SJCRH30 (cell line): ENCODE measurements at regions not wholly inside any gene's neighbourhood (a gene's known extent, or its start where the extent isn't known, plus 50 kb on each side); places are given as distances from the start of the nearest gene placed in this dataset.

Experiments used
- DNase-seq, 2 experiments: peaks; one replicate each; pipeline ENCODE4 v3.0.0-alpha.2; 2015 to 2020
- H3K27ac ChIP-seq: fragments of 250-450 bp; sonication (Bioruptor Pico); 2 replicates; pipeline ENCODE4 v1.5.1; 2020; ENCODE audit warnings: mild to moderate bottlenecking, moderate library complexity
- H3K27me3 ChIP-seq: fragments of 250-450 bp; sonication (Bioruptor Pico); 2 replicates; pipeline ENCODE4 v1.5.1; 2020; ENCODE audit warnings: mild to moderate bottlenecking, moderate library complexity
- H3K36me3 ChIP-seq: fragments of 250-450 bp; sonication (Bioruptor Pico); 2 replicates; pipeline ENCODE4 v1.5.1; 2020; ENCODE audit warnings: mild to moderate bottlenecking, moderate library complexity
- H3K4me1 ChIP-seq: fragments of 250-450 bp; sonication (Bioruptor Pico); 2 replicates; pipeline ENCODE4 v1.5.1; 2020; ENCODE audit warnings: mild to moderate bottlenecking, moderate library complexity
- H3K4me3 ChIP-seq: fragments of 250-450 bp; sonication (Bioruptor Pico); 2 replicates; pipeline ENCODE4 v1.5.1; 2020; ENCODE audit warnings: mild to moderate bottlenecking, moderate library complexity
- H3K9me3 ChIP-seq: fragments of 250-450 bp; sonication (Bioruptor Pico); replicated peaks from 2 replicates; pipeline ENCODE4 v1.5.1; 2020; ENCODE audit warnings: mild to moderate bottlenecking, moderate library complexity

DNA sequence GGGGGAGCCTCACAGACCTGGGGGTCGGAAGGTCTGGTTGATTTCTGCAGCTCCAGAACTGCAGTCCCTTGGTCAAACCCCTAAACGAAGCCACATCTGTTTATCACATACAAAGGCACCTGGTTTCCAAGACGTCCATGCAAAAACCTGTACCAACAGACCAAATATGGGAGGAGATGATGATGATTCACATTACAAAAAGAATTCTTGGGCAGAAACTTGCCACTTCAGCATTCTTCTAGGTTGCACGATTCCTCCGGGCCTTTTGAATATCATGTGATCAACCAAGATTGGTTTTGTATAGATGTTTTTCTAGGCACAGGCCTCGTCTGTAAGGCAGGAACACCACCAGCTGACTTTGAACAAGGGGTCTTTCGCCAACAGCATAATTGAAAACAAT is 466.3 kb downstream of the SOX9 start:
- no peaks in the 10 kb centered on the region for H3K36me3 ChIP-seq
- no peaks in the 10 kb centered on the region for H3K4me1 ChIP-seq
- peaks cover 4% of the 10 kb centered on the region; the same call in 1 of the 2 replicates for H3K27me3 ChIP-seq
- H3K4me3 ChIP-seq: no peak overlapping the region
- no peak for DNase-seq
- H3K27ac ChIP-seq: no peak overlapping the region
- no peaks in the 10 kb centered on the region for H3K9me3 ChIP-seq

DNA sequence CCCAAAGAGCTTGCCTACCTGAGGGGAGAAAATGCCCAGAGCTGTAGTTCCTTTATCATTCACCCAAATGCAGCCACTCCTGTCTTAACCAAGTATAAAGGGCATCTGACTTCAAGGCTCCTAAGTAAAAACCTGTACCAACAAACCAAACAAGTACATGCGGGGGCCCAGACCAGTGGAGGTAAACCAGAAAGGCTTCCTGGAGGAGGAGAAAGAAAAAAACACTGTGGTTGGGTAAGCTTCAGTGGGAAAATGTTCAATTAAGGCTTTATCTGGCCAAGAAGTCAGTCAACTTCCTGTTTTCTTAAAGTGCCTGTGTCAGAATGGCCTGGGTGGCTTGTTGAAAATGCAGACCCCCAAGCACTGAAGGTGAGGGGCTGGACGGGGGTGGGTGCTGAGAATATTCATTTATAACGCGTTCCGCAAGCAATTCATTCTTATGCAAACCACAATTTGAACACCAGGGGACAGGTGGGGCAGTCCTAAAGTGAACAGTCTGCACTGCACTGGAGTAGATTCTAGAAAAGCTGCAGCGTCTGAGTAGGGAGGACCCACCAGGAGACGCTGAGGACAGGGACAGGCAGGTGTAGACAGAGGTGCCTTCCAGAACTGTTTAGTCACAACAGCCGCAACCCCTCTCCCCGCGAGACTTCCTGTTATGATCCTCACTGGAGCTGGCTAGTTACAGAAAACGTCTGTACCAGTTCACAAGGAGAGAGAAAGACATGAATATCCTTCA is 467.1 kb downstream of the SOX9 start:
- Histone ChIP-seq H3K4me1 (no peaks in the 10 kb centered on the region), H3K27me3 (peaks cover 4% of the 10 kb centered on the region; the same call in 1 of the 2 replicates), H3K27ac (no peak overlapping the region), H3K9me3 (no peaks in the 10 kb centered on the region), H3K4me3 (no peak overlapping the region), H3K36me3 (no peaks in the 10 kb centered on the region)
- DNase-seq: no peak

DNA sequence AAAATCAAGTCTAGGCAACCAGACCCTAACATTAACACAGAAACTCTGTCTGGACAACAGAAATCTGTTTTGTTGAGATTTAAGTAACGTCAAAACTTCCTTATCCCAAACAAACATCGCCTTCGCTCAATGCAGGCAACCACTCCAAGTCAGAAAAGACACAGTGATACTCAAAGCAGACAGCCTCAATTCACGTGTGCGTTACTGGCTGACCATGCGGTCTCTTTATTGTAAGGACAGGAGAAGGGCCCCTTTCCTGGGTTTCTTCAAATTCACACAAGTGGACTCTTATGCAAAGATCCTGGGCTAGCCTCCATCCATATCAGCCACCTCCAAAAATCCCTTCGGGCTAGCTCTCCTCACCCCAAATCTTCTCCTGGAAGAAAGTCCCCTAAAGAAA is 467.7 kb downstream of the SOX9 start:
- H3K27me3 ChIP-seq: peaks cover 4% of the 10 kb centered on the region; the same call in 1 of the 2 replicates
- no peaks in the 10 kb centered on the region for H3K36me3 ChIP-seq
- H3K4me3 ChIP-seq: no peak overlapping the region
- no peak overlapping the region for H3K27ac ChIP-seq
- H3K9me3 ChIP-seq: no peaks in the 10 kb centered on the region
- no peaks in the 10 kb centered on the region for H3K4me1 ChIP-seq
- no peak for DNase-seq

DNA sequence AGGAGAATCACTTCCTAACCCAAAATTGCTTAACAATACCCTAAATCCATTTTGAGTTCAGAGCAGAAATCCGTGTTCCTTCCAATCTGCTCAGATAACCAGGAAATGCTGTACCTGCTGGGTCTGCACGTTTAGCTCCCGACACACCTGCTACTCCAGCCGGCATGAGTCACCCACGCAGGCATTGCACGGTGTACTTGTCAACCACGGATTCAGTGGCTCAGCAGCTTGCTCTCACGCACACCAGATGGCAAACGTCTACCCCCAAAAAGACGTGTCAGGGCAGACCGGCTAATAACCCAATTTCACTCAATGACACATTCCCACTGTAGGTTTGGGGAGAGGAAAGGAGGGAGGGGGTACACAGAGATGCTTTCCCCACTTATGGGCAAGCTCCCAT is 468.1 kb downstream of the SOX9 start:
- H3K27ac ChIP-seq: no peak overlapping the region
- H3K27me3 ChIP-seq: peaks cover 4% of the 10 kb centered on the region; the same call in 1 of the 2 replicates
- no peak for DNase-seq
- H3K4me1 ChIP-seq: no peaks in the 10 kb centered on the region
- no peaks in the 10 kb centered on the region for H3K9me3 ChIP-seq
- H3K4me3 ChIP-seq: no peak overlapping the region
- no peaks in the 10 kb centered on the region for H3K36me3 ChIP-seq

DNA sequence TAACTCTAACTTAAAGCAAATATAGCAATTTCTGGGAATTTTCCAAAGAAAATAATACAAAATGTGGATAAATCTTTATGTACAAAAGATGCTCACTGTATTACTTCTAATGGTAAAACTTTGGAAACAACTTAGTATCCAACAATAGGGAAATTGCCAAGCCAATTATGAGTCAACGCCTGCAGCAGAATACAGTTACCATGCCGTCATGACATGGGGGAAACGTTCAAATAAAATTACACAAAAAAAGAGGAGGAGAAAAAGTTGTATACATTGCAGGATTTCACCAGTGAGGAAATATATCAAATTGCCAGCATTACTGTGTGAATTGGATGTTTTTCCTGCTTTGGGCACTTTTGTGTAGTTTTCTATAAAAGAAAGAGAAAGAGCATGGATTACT is 469.6 kb downstream of the SOX9 start:
- Histone ChIP-seq H3K4me1 (no peaks in the 10 kb centered on the region), H3K9me3 (no peaks in the 10 kb centered on the region), H3K4me3 (no peak overlapping the region), H3K36me3 (no peaks in the 10 kb centered on the region), H3K27me3 (peaks cover 4% of the 10 kb centered on the region; the same call in 1 of the 2 replicates), H3K27ac (no peak overlapping the region)
- no peak for DNase-seq

DNA sequence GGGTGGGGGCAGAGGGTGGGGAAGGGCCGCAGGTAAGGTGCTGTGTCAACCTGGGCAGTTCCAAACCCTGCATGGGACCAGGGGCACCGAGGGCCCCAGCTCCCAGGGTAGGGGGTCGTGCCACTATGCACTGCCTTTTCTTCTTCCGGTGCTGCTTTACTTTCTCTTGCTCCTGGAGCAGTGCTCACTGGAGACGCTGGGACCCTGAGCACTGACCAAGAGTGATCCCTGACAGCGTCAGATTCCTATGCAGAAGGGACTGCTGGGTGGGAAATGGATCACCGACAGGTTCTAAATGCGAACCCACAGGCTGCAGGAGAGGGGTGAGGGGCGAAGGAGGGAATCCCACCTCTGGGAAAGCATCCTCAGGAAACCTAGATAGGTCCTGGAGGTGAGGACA is 470.1 kb downstream of the SOX9 start:
- no peaks in the 10 kb centered on the region for H3K36me3 ChIP-seq
- DNase-seq: no peak
- no peaks in the 10 kb centered on the region for H3K9me3 ChIP-seq
- H3K4me1 ChIP-seq: no peaks in the 10 kb centered on the region
- no peak overlapping the region for H3K4me3 ChIP-seq
- no peak overlapping the region for H3K27ac ChIP-seq
- peaks cover 4% of the 10 kb centered on the region; the same call in 1 of the 2 replicates for H3K27me3 ChIP-seq

DNA sequence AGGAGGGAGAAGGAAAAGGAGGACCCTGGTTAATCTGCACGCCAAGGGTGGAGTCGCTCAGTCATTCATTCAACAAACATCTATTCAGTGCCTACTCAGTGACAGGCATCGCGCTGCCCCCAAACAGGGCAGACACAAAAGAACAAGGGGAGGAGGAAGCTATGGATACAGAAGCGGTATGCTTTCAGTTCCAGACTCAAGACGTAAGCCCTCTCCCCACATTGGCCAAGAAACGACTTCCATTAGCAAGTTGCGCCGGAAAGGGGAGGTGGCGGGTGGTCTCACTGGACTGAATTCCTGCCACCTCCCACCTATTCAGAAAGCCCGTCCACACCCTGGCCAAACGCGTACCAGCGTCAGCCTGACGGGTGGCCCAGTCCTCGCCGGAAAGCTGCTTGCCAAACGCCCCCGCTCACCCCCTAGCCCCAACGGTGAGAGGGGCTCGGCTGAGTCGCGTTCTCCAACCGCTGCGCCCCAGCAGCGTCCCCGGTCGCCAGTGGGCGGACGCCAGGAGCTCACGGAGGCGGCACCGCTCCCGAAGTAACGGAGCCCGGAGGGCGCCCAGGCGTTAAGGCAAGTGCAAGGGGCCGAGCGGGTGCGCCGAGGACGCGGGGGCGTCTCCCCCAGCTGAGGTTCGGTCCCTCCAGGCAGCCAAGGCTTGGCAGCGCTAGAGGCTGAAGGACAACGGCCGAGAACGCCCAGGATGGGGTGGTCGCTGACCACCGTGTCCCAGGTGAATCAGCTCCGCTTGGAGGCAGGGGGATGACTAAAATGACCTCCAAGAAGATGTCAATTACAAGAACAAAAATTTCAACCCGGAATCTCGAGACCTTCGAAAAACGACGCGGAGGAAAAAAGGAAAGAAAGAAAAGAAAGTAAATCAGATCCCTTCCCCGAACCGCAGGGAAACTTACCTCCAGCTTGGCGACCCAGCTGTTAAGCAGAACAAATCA is 470.7 kb downstream of the SOX9 start:
- Histone ChIP-seq H3K4me3 (no peak overlapping the region), H3K9me3 (no peaks in the 10 kb centered on the region), H3K4me1 (no peaks in the 10 kb centered on the region), H3K27me3 (peaks cover 4% of the 10 kb centered on the region; the same call in 1 of the 2 replicates), H3K36me3 (no peaks in the 10 kb centered on the region), H3K27ac (no peak overlapping the region)
- DNase-seq: no peak

DNA sequence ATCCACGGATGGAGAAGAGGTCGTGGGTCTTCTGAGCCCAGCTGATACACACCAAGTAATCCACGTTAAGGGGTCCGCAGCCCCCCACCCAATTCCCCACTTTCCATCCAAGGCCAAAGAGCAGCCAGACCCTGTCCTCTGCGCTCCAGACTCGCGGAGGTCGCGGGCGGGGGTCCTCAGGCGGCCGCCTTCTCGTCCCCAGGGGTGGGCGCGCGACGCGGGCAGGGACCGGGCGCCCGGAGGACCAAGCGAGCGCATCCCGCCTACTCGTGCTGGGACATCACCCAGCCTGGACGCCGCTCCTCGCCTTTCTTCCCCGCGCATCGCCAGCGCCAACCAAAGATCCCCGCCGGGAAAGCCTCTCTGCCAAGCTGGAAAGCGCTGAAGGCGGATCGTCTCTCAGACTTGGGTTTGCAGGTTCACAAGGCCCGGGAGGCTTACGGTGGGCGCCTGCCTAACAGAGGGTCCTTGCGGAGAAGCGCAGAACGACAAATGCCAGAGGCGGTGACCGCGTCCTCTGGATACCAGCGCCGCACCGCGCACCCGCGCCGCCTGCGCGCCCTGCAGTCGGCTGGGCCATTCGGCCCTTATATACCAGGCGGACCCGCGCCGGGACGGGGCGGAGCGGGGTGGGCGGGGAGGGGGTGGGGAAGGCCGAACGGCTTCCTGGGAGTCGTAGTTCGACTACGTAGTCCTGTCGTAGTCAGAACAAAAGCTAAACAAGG is 471.6 kb downstream of the SOX9 start:
- DNase-seq: no peak
- Histone ChIP-seq H3K27me3 (peaks cover 6% of the 10 kb centered on the region; the same call in 1 of the 2 replicates), H3K27ac (no peak overlapping the region)

DNA sequence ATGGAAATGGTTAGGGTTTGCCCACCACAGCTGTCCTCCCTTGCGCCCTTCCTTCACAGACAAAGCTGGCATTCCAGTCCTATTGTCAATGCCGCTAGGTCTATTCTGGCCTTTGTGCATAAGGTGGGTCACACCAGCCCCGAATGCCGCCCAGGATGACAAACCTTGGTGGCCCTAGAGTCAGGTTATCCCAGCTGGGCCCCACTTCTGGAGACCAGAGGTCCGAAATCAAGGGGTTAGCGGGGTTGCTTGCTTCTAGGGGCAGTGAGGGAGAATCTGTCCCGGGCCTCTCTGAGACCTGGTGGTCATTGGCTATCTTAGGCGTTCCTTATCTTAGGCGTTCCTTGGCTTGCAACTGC is 472.1 kb downstream of the SOX9 start:
- Histone ChIP-seq H3K4me3 (no peak overlapping the region), H3K4me1 (no peaks in the 10 kb centered on the region), H3K27me3 (peaks cover 6% of the 10 kb centered on the region; the same call in 1 of the 2 replicates), H3K36me3 (no peaks in the 10 kb centered on the region), H3K27ac (no peak overlapping the region), H3K9me3 (no peaks in the 10 kb centered on the region)
- DNase-seq: no peak

More for the DNA sequence above, 471.6 kb downstream of the SOX9 start:
- Histone ChIP-seq H3K4me1 (no peaks in the 10 kb centered on the region), H3K4me3 (no peak overlapping the region), H3K36me3 (no peaks in the 10 kb centered on the region), H3K9me3 (no peaks in the 10 kb centered on the region)

DNA sequence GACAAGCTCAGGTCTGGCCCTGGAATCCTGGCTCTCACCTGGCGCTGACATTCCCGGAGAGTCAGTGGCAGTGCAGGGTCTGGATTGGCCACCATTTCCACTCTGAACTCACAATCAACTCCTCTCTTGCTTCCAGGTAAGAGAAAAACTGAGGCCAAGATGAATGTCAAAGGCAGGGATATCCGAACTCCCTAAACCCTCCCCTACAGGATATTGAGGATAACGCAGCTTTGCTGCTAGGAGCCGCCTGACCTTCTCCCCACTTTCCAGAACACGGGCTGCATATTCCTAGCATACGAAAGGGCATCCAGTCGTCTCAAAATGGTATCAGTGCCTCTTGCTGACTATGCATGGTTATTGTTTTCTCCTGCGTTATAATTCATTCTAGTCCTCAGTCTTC is 473.4 kb downstream of the SOX9 start:
- no peak for DNase-seq
- H3K9me3 ChIP-seq: no peaks in the 10 kb centered on the region
- 0 out of 2 replicates have a peak, but pooled peaks cover 3% of the 10 kb centered on the region for H3K27me3 ChIP-seq
- no peak overlapping the region for H3K27ac ChIP-seq
- no peaks in the 10 kb centered on the region for H3K36me3 ChIP-seq
- H3K4me3 ChIP-seq: no peak overlapping the region
- H3K4me1 ChIP-seq: peaks cover 8% of the 10 kb centered on the region; the same call in 1 of the 2 replicates
